Neural cell (in vitro differentiated cells): ENCODE measurements at regions not wholly inside any gene's neighbourhood (a gene's known extent, or its start where the extent isn't known, plus 50 kb on each side); places are given as distances from the start of the nearest gene placed in this dataset.

Experiments
- H2AFZ ChIP-seq: fragments of 200-600, 300-800 bp; sonication (generic), shearing (Covaris generic); 2 replicates; pipeline ENCODE4 v1.6.0; 2014; ENCODE audit warnings: low read depth, mild to moderate bottlenecking, antibody characterized with exemption, low read length, moderate library complexity
- H3F3A ChIP-seq: fragments of 200-600 bp; shearing (Covaris generic); 2 replicates; pipeline ENCODE4 v1.6.1; 2016; ENCODE audit warnings: mild to moderate bottlenecking, moderate library complexity, mixed read lengths, antibody characterized with exemption, low read length; ENCODE audit not compliant: insufficient read depth, poor library complexity, severe bottlenecking
- H3K27ac ChIP-seq: fragments of 200-600, 300-800 bp; sonication (generic), shearing (Covaris generic); 2 replicates; pipeline ENCODE4 v1.5.1; 2014; ENCODE audit warnings: mild to moderate bottlenecking, low read length, moderate library complexity
- H3K27me3 ChIP-seq: fragments of 300-800, 200-600 bp; sonication (generic), shearing (Covaris generic); 2 replicates; pipeline ENCODE4 v1.6.0; 2014; ENCODE audit warnings: mild to moderate bottlenecking, low read depth, low read length, moderate library complexity; ENCODE audit not compliant: insufficient read depth
- H3K36me3 ChIP-seq: fragments of 300-800, 200-600 bp; sonication (generic), shearing (Covaris generic); 2 replicates; pipeline ENCODE4 v1.5.1; 2014; ENCODE audit warnings: mild to moderate bottlenecking, antibody characterized with exemption, low read length, moderate library complexity; ENCODE audit not compliant: insufficient read depth
- H3K4me2 ChIP-seq: fragments of 300-800, 200-600 bp; sonication (generic), shearing (Covaris generic); 2 replicates; pipeline ENCODE4 v1.6.0; 2014; ENCODE audit warnings: mild to moderate bottlenecking, low read length
- H3K4me3 ChIP-seq: fragments of 300-800, 200-600 bp; sonication (generic), shearing (Covaris generic); 2 replicates; pipeline ENCODE4 v1.5.1; 2014; ENCODE audit warnings: mild to moderate bottlenecking, low read length, moderate library complexity
- H3K79me2 ChIP-seq: fragments of 200-600 bp; shearing (Covaris generic); replicated peaks from 2 replicates; pipeline ENCODE4 v1.6.0; 2014; ENCODE audit warnings: mild to moderate bottlenecking, low read length, moderate library complexity; ENCODE audit not compliant: insufficient read depth
- H3K9ac ChIP-seq: fragments of 300-800, 200-600 bp; sonication (generic), shearing (Covaris generic); 2 replicates; pipeline ENCODE4 v1.6.1; 2016; ENCODE audit warnings: mild to moderate bottlenecking, low read length, mixed read lengths
- H3K9me2 ChIP-seq: fragments of 200-600 bp; shearing (Covaris generic); 2 replicates; pipeline ENCODE4 v1.6.1; 2016; ENCODE audit warnings: mild to moderate bottlenecking, low read length, mixed read lengths; ENCODE audit not compliant: insufficient read depth
- H3K9me3 ChIP-seq: fragments of 200-600, 300-800 bp; sonication (generic), shearing (Covaris generic); 2 replicates; pipeline ENCODE4 v1.6.1; 2016; ENCODE audit warnings: mild to moderate bottlenecking, mixed run types, low read length, moderate library complexity, mixed read lengths
- H4K20me1 ChIP-seq: fragments of 200-600 bp; shearing (Covaris generic); 2 replicates; pipeline ENCODE4 v1.6.1; 2016; ENCODE audit warnings: mild to moderate bottlenecking, mixed run types; ENCODE audit not compliant: insufficient read depth
- CTCF ChIP-seq: fragments of 450-650 bp; IDR thresholded peaks from 2 replicates; pipeline ENCODE4 v1.5.1; 2014; ENCODE audit warnings: antibody characterized with exemption, mild to moderate bottlenecking, moderate library complexity; ENCODE audit not compliant: poor library complexity, severe bottlenecking
- EP300 ChIP-seq: fragments of 450-650 bp; conservative IDR thresholded peaks from 2 replicates; pipeline ENCODE4 v1.6.1; 2014; ENCODE audit warnings: antibody characterized with exemption, mild to moderate bottlenecking, moderate library complexity; ENCODE audit not compliant: poor library complexity, severe bottlenecking
- EZH2 ChIP-seq: fragments of 200-600, 300-800 bp; shearing (Covaris generic), sonication (generic); IDR thresholded peaks from 2 replicates; pipeline ENCODE4 v1.6.1; 2014; ENCODE audit warnings: antibody characterized with exemption, low read length, borderline replicate concordance, mild to moderate bottlenecking; ENCODE audit not compliant: insufficient read depth, poor library complexity, severe bottlenecking
- MXI1 ChIP-seq: fragments of 450-650 bp; conservative IDR thresholded peaks from 2 replicates; pipeline ENCODE4 v1.6.1; 2014; ENCODE audit warnings: antibody characterized with exemption, mild to moderate bottlenecking; ENCODE audit not compliant: poor library complexity, severe bottlenecking
- POLR2AphosphoS5 ChIP-seq: IDR thresholded peaks from 2 replicates; pipeline ENCODE4 v1.6.1; 2012
- RAD21 ChIP-seq: fragments of 450-650 bp; conservative IDR thresholded peaks from 2 replicates; pipeline ENCODE4 v1.6.1; 2014; ENCODE audit warnings: antibody characterized with exemption, mild to moderate bottlenecking, moderate library complexity
- REST ChIP-seq: IDR thresholded peaks from 2 replicates; pipeline ENCODE4 v1.6.1; 2012; ENCODE audit warnings: borderline replicate concordance
- SMC3 ChIP-seq: fragments of 450-650 bp; conservative IDR thresholded peaks from 2 replicates; pipeline ENCODE4 v1.6.1; 2014; ENCODE audit warnings: antibody characterized with exemption, mild to moderate bottlenecking, moderate library complexity; ENCODE audit not compliant: poor library complexity
- TAF1 ChIP-seq: IDR thresholded peaks from 2 replicates; pipeline ENCODE4 v1.6.1; 2012; ENCODE audit warnings: low read depth

- H3K36me3 ChIP-seq, result no peaks in the 10 kb centered on the region
- H4K20me1 ChIP-seq, result no peaks in the 10 kb centered on the region
- no peaks in the 10 kb centered on the region for H3K27me3 ChIP-seq
- no peaks in the 10 kb centered on the region for H3K9me2 ChIP-seq
- no peak overlapping the region for H3K4me2 ChIP-seq
- H3K9me3 ChIP-seq, result no peaks in the 10 kb centered on the region
- no peaks in the 10 kb centered on the region for H3K79me2 ChIP-seq
- H3K27ac ChIP-seq, result no peak overlapping the region
- no peak overlapping the region for H3K9ac ChIP-seq
- TF ChIP-seq TAF1 (no peak), EP300 (no peak), RAD21 (no peak), POLR2AphosphoS5 (no peak), CTCF (no peak), SMC3 (no peak), EZH2 (no peak), REST (no peak), MXI1 (no peak)
- no peak overlapping the region for H2AFZ ChIP-seq
- no peaks in the 10 kb centered on the region for H3F3A ChIP-seq
- H3K4me3 ChIP-seq, result no peak overlapping the region
Measured at GRCh38 chr5:174790906-174791305, 66.5 kb downstream of the MSX2 start.

GRCh38 chr5:174789596-174789995 lies 65.2 kb downstream of the MSX2 start:
- Histone ChIP-seq H3K9ac (no peak overlapping the region), H3K4me2 (no peak overlapping the region), H4K20me1 (no peaks in the 10 kb centered on the region), H3K36me3 (no peaks in the 10 kb centered on the region), H3K27ac (no peak overlapping the region), H3K4me3 (no peak overlapping the region), H3K27me3 (no peaks in the 10 kb centered on the region), H3K9me2 (no peaks in the 10 kb centered on the region), H3F3A (no peaks in the 10 kb centered on the region), H2AFZ (no peak overlapping the region), H3K79me2 (no peaks in the 10 kb centered on the region), H3K9me3 (peaks cover 6% of the 10 kb centered on the region)
- no peak for TF ChIP-seq REST
- no peak for TF ChIP-seq MXI1
- no peak for TF ChIP-seq CTCF
- TF ChIP-seq TAF1, result no peak
- no peak for TF ChIP-seq EP300
- TF ChIP-seq RAD21, result no peak
- no peak for TF ChIP-seq POLR2AphosphoS5
- TF ChIP-seq EZH2, result no peak
- no peak for TF ChIP-seq SMC3
